Epithelial cell of prostate (primary cell): ENCODE measurements at regions not wholly inside any gene's neighbourhood (a gene's known extent, or its start where the extent isn't known, plus 50 kb on each side); places are given as distances from the start of the nearest gene placed in this dataset.

ENCODE experiments used
- DNase-seq: peaks from one replicate; pipeline ENCODE4 v3.0.0-alpha.2; 2011; ENCODE audit warnings: low read depth, low spot score
- H3K27ac ChIP-seq: fragments of 450-650 bp; 2 replicates; pipeline ENCODE4 v1.5.1; 2017; ENCODE audit warnings: mild to moderate bottlenecking

GRCh38 chr5:123806644-123807043 is 294.7 kb downstream of the CSNK1G3 start:
- H3K27ac ChIP-seq, result no peak overlapping the region
- no peak for DNase-seq

GRCh38 chr5:123805300-123805699 is 293.3 kb downstream of the CSNK1G3 start:
- no peak overlapping the region for H3K27ac ChIP-seq
- DNase-seq, result no peak

- DNase-seq, result no peak
- H3K27ac ChIP-seq, result no peak overlapping the region
Observed at GRCh38 chr5:123803359-123803758, 291.4 kb downstream of the CSNK1G3 start.

GRCh38 chr5:123802298-123802951 is 290.4 kb downstream of the CSNK1G3 start:
- H3K27ac ChIP-seq, result no peak overlapping the region
- no peak for DNase-seq

- H3K27ac ChIP-seq, result no peak overlapping the region
- DNase-seq, result no peak
Observed at GRCh38 chr5:123800640-123801039, 288.7 kb downstream of the CSNK1G3 start.

GRCh38 chr5:123795688-123796087 is 283.7 kb downstream of the CSNK1G3 start:
- DNase-seq, result no peak
- no peak overlapping the region for H3K27ac ChIP-seq

GRCh38 chr5:123790226-123790625 is 278.2 kb downstream of the CSNK1G3 start:
- no peak for DNase-seq
- H3K27ac ChIP-seq, result no peak overlapping the region

GRCh38 chr5:123787635-123788034 is 275.7 kb downstream of the CSNK1G3 start:
- H3K27ac ChIP-seq, result no peak overlapping the region

GRCh38 chr5:123787136-123787535 is 275.2 kb downstream of the CSNK1G3 start:
- no peak overlapping the region for H3K27ac ChIP-seq

More at GRCh38 chr5:123787635-123788034, 275.7 kb downstream of the CSNK1G3 start:
- DNase-seq, result no peak

GRCh38 chr5:123786411-123786810 is 274.4 kb downstream of the CSNK1G3 start:
- no peak for DNase-seq
- H3K27ac ChIP-seq, result no peak overlapping the region

More at GRCh38 chr5:123787136-123787535, 275.2 kb downstream of the CSNK1G3 start:
- no peak for DNase-seq

GRCh38 chr5:123785162-123786071 is 273.4 kb downstream of the CSNK1G3 start:
- DNase-seq, result no peak
- H3K27ac ChIP-seq, result no peak overlapping the region

GRCh38 chr5:123783421-123783820 is 271.4 kb downstream of the CSNK1G3 start:
- no peak for DNase-seq
- no peak overlapping the region for H3K27ac ChIP-seq

GRCh38 chr5:123778641-123779040 is 266.7 kb downstream of the CSNK1G3 start:
- DNase-seq, result no peak
- H3K27ac ChIP-seq, result no peak overlapping the region

- no peak overlapping the region for H3K27ac ChIP-seq
- peak; percentile 18 for DNase-seq
Observed at GRCh38 chr5:123776761-123777160, 264.8 kb downstream of the CSNK1G3 start.

GRCh38 chr5:123771715-123772114 is 259.7 kb downstream of the CSNK1G3 start:
- DNase-seq, result no peak
- no peak overlapping the region for H3K27ac ChIP-seq

GRCh38 chr5:123763201-123763600 is 251.2 kb downstream of the CSNK1G3 start:
- H3K27ac ChIP-seq, result no peak overlapping the region
- DNase-seq, result no peak

GRCh38 chr5:123756816-123757215 is 244.8 kb downstream of the CSNK1G3 start:
- peak overlapping the region; percentile 51 for H3K27ac ChIP-seq
- no peak for DNase-seq

- peak overlapping the region; percentile 51 for H3K27ac ChIP-seq
- DNase-seq, result no peak
Observed at GRCh38 chr5:123756318-123756665, 244.3 kb downstream of the CSNK1G3 start.

GRCh38 chr5:123755653-123756317 is 243.8 kb downstream of the CSNK1G3 start:
- DNase-seq, result no peak
- peak overlapping the region; percentile 51 for H3K27ac ChIP-seq

- peak overlapping the region; percentile 51 for H3K27ac ChIP-seq
- DNase-seq, result no peak
Observed at GRCh38 chr5:123754908-123755307, 242.9 kb downstream of the CSNK1G3 start.
